Occipital lobe (tissue), 1 donor: ENCODE measurements at regions not wholly inside any gene's neighbourhood (a gene's known extent, or its start where the extent isn't known, plus 50 kb on each side); places are given as distances from the start of the nearest gene placed in this dataset.

ENCODE experiments used
- DNase-seq: peaks from one replicate; lab custom pipeline; 2025; lab: John Stamatoyannopoulos, UW

GRCh38 chr14:62253911-62254310 is 491.7 kb downstream of the SNAPC1 start:
- DNase-seq: no peak

- DNase-seq: no peak
These were observed 507.0 kb downstream of the SNAPC1 start for GRCh38 chr14:62269204-62269603.

GRCh38 chr14:62270236-62270635 is 508.0 kb downstream of the SNAPC1 start:
- no peak for DNase-seq

- DNase-seq: no peak
These were observed 518.1 kb downstream of the SNAPC1 start for GRCh38 chr14:62280366-62280765.

- DNase-seq: no peak
These were observed 521.6 kb downstream of the SNAPC1 start for GRCh38 chr14:62283837-62284236.

GRCh38 chr14:62289471-62289870 is 527.3 kb downstream of the SNAPC1 start:
- DNase-seq: no peak

GRCh38 chr14:62301080-62301479 is 538.9 kb downstream of the SNAPC1 start:
- DNase-seq: no peak

GRCh38 chr14:62301911-62302310 is 539.7 kb downstream of the SNAPC1 start:
- DNase-seq: no peak

- DNase-seq: no peak
These were observed 541.2 kb downstream of the SNAPC1 start for GRCh38 chr14:62303437-62303836.

- no peak for DNase-seq
These were observed 542.0 kb downstream of the SNAPC1 start for GRCh38 chr14:62304257-62304656.

- DNase-seq: no peak
These were observed 545.6 kb downstream of the SNAPC1 start for GRCh38 chr14:62307844-62308243.

GRCh38 chr14:62308316-62308715 is 546.1 kb downstream of the SNAPC1 start:
- no peak for DNase-seq

GRCh38 chr14:62308891-62309290 is 546.7 kb downstream of the SNAPC1 start:
- no peak for DNase-seq

- no peak for DNase-seq
These were observed 551.0 kb downstream of the SNAPC1 start for GRCh38 chr14:62313212-62313611.

GRCh38 chr14:62314221-62314620 is 552.0 kb downstream of the SNAPC1 start:
- no peak for DNase-seq

- DNase-seq: no peak
These were observed 552.7 kb downstream of the SNAPC1 start for GRCh38 chr14:62314871-62315270.

GRCh38 chr14:62315631-62316030 is 553.4 kb downstream of the SNAPC1 start:
- no peak for DNase-seq

- no peak for DNase-seq
These were observed 560.0 kb downstream of the SNAPC1 start for GRCh38 chr14:62322216-62322615.

GRCh38 chr14:62329427-62329826 is 567.2 kb downstream of the SNAPC1 start:
- no peak for DNase-seq

- DNase-seq: no peak
These were observed 585.4 kb downstream of the SNAPC1 start for GRCh38 chr14:62347562-62348011.

- DNase-seq: no peak
These were observed 595.1 kb downstream of the SNAPC1 start for GRCh38 chr14:62357362-62357761.

- DNase-seq: no peak
These were observed 601.9 kb downstream of the SNAPC1 start for GRCh38 chr14:62364161-62364560.

- no peak for DNase-seq
These were observed 602.6 kb downstream of the SNAPC1 start for GRCh38 chr14:62364800-62365280.

GRCh38 chr14:62369919-62370560 is 607.8 kb downstream of the SNAPC1 start:
- DNase-seq: no peak
